MG63 (cell line): ENCODE measurements at regions not wholly inside any gene's neighbourhood (a gene's known extent, or its start where the extent isn't known, plus 50 kb on each side); places are given as distances from the start of the nearest gene placed in this dataset.
"Not testable (repeated sequence)": the region's sequence is repeated elsewhere in the genome, so short reads cannot be mapped to it uniquely, and the experiment has no call there.

Experiments
- DNase-seq: peaks from one replicate; pipeline ENCODE4 v3.0.0-alpha.2; 2020
- H3K27me3 ChIP-seq: fragments of 250-450 bp; sonication (Bioruptor Pico); 2 replicates; pipeline ENCODE4 v1.5.1; 2020; ENCODE audit warnings: mild to moderate bottlenecking, moderate library complexity
- H3K36me3 ChIP-seq: fragments of 250-450 bp; sonication (Bioruptor Pico); 2 replicates; pipeline ENCODE4 v1.5.1; 2020; ENCODE audit warnings: mild to moderate bottlenecking, moderate library complexity
- H3K4me3 ChIP-seq: fragments of 250-450 bp; sonication (Bioruptor Pico); 2 replicates; pipeline ENCODE4 v1.5.1; 2020; ENCODE audit warnings: mild to moderate bottlenecking, moderate library complexity
- H3K9me3 ChIP-seq: fragments of 250-450 bp; sonication (Bioruptor Pico); 2 replicates; pipeline ENCODE4 v1.5.1; 2020; ENCODE audit warnings: mild to moderate bottlenecking, moderate library complexity

GRCh38 chr6:103723438-103724322 lies 1136.0 kb downstream of the HACE1 start:
- Histone ChIP-seq H3K4me3 (no peak overlapping the region), H3K9me3 (no peaks in the 10 kb centered on the region), H3K36me3 (no peaks in the 10 kb centered on the region), H3K27me3 (no peaks in the 10 kb centered on the region)
- DNase-seq: no peak

GRCh38 chr6:103722683-103723082 lies 1137.0 kb downstream of the HACE1 start:
- no peaks in the 10 kb centered on the region for H3K27me3 ChIP-seq
- no peak for DNase-seq

GRCh38 chr6:103721923-103722322 lies 1137.8 kb downstream of the HACE1 start:
- H3K27me3 ChIP-seq: no peaks in the 10 kb centered on the region
- DNase-seq: no peak
- H3K36me3 ChIP-seq: no peaks in the 10 kb centered on the region
- H3K4me3 ChIP-seq: no peak overlapping the region
- H3K9me3 ChIP-seq: no peaks in the 10 kb centered on the region

More at GRCh38 chr6:103722683-103723082, 1137.0 kb downstream of the HACE1 start:
- Histone ChIP-seq H3K9me3 (no peaks in the 10 kb centered on the region), H3K36me3 (no peaks in the 10 kb centered on the region), H3K4me3 (no peak overlapping the region)

- no peak for DNase-seq
- Histone ChIP-seq H3K9me3 (no peaks in the 10 kb centered on the region), H3K27me3 (no peaks in the 10 kb centered on the region), H3K36me3 (no peaks in the 10 kb centered on the region), H3K4me3 (no peak overlapping the region)
These were observed 1139.3 kb downstream of the HACE1 start for GRCh38 chr6:103720393-103720792.

- H3K27me3 ChIP-seq: no peaks in the 10 kb centered on the region
- no peaks in the 10 kb centered on the region for H3K36me3 ChIP-seq
- no peak overlapping the region for H3K4me3 ChIP-seq
- H3K9me3 ChIP-seq: no peaks in the 10 kb centered on the region
- no peak for DNase-seq
These were observed 1140.2 kb downstream of the HACE1 start for GRCh38 chr6:103719545-103719944.

- Histone ChIP-seq H3K36me3 (no peaks in the 10 kb centered on the region), H3K9me3 (no peaks in the 10 kb centered on the region), H3K4me3 (no peak overlapping the region), H3K27me3 (no peaks in the 10 kb centered on the region)
- DNase-seq: no peak
These were observed 1144.5 kb downstream of the HACE1 start for GRCh38 chr6:103715269-103715668.

- not testable (repeated sequence) for DNase-seq, H3K9me3 ChIP-seq, H3K27me3 ChIP-seq, H3K36me3 ChIP-seq, H3K4me3 ChIP-seq
These were observed 1150.5 kb downstream of the HACE1 start for GRCh38 chr6:103709236-103709635.

GRCh38 chr6:103707596-103708325 lies 1152.0 kb downstream of the HACE1 start:
- H3K4me3 ChIP-seq: no peak overlapping the region
- H3K27me3 ChIP-seq: no peaks in the 10 kb centered on the region
- no peaks in the 10 kb centered on the region for H3K9me3 ChIP-seq
- no peaks in the 10 kb centered on the region for H3K36me3 ChIP-seq
- DNase-seq: no peak

GRCh38 chr6:103699769-103700168 lies 1160.0 kb downstream of the HACE1 start:
- Histone ChIP-seq H3K27me3 (no peaks in the 10 kb centered on the region; the same call in 1 of the 2 replicates), H3K4me3 (no peak overlapping the region), H3K9me3 (no peaks in the 10 kb centered on the region), H3K36me3 (no peaks in the 10 kb centered on the region)
- no peak for DNase-seq

- Histone ChIP-seq H3K36me3 (no peaks in the 10 kb centered on the region), H3K4me3 (no peak overlapping the region), H3K27me3 (no peaks in the 10 kb centered on the region), H3K9me3 (no peaks in the 10 kb centered on the region)
- DNase-seq: no peak
These were observed 1172.3 kb downstream of the HACE1 start for GRCh38 chr6:103687430-103687829.

GRCh38 chr6:103680116-103680515 lies 1179.6 kb downstream of the HACE1 start:
- Histone ChIP-seq H3K4me3 (no peak overlapping the region), H3K27me3 (no peaks in the 10 kb centered on the region), H3K36me3 (no peaks in the 10 kb centered on the region), H3K9me3 (no peaks in the 10 kb centered on the region)
- DNase-seq: no peak

- no peak for DNase-seq
- H3K36me3 ChIP-seq: no peaks in the 10 kb centered on the region
- H3K9me3 ChIP-seq: no peaks in the 10 kb centered on the region
- no peaks in the 10 kb centered on the region for H3K27me3 ChIP-seq
- H3K4me3 ChIP-seq: no peak overlapping the region
These were observed 1182.4 kb downstream of the HACE1 start for GRCh38 chr6:103677290-103677689.

- Histone ChIP-seq H3K4me3 (peak overlapping the region; percentile 9; the same call in 1 of the 2 replicates), H3K36me3 (no peaks in the 10 kb centered on the region), H3K9me3 (no peaks in the 10 kb centered on the region), H3K27me3 (no peaks in the 10 kb centered on the region)
- peak; percentile 4 for DNase-seq
These were observed 1183.8 kb downstream of the HACE1 start for GRCh38 chr6:103675807-103676406.

- Histone ChIP-seq H3K9me3 (no peaks in the 10 kb centered on the region), H3K4me3 (no peak overlapping the region), H3K36me3 (no peaks in the 10 kb centered on the region), H3K27me3 (no peaks in the 10 kb centered on the region)
- no peak for DNase-seq
These were observed 1184.9 kb downstream of the HACE1 start for GRCh38 chr6:103674790-103675189.

GRCh38 chr6:103672169-103672568 lies 1187.5 kb downstream of the HACE1 start:
- DNase-seq: no peak
- Histone ChIP-seq H3K36me3 (no peaks in the 10 kb centered on the region), H3K27me3 (no peaks in the 10 kb centered on the region), H3K9me3 (no peaks in the 10 kb centered on the region), H3K4me3 (no peak overlapping the region)

- H3K9me3 ChIP-seq: no peaks in the 10 kb centered on the region
- DNase-seq: no peak
- no peaks in the 10 kb centered on the region for H3K27me3 ChIP-seq
- H3K4me3 ChIP-seq: no peak overlapping the region
- no peaks in the 10 kb centered on the region for H3K36me3 ChIP-seq
These were observed 1230.1 kb downstream of the HACE1 start for GRCh38 chr6:103629613-103630012.

GRCh38 chr6:103617642-103618041 lies 1242.1 kb downstream of the HACE1 start:
- Histone ChIP-seq H3K27me3 (no peaks in the 10 kb centered on the region), H3K36me3 (no peaks in the 10 kb centered on the region), H3K9me3 (no peaks in the 10 kb centered on the region), H3K4me3 (no peak overlapping the region)
- no peak for DNase-seq
